Activated T-helper 1 cell treated with anti-CD3 and anti-CD28 coated beads, Interleukin-12 subunit alpha, Interleukin-12 subunit beta, Interleukin-2, Interleukin-4 antibody, amounts not matched to agents 30 ng/mL and 10 ng/mL and 1 ng/mL, durations not matched to agents 14 hours and 24 hours and 36 hours (primary cell): ENCODE measurements at regions not wholly inside any gene's neighbourhood (a gene's known extent, or its start where the extent isn't known, plus 50 kb on each side); places are given as distances from the start of the nearest gene placed in this dataset.

Source experiments
- DNase-seq: peaks from one replicate; pipeline ENCODE4 v3.0.0; 2021; ENCODE audit warnings: low spot score
- H3K27ac Mint-ChIP-seq: one replicate; pipeline ENCODE4 v1.8.0; 2021; ENCODE audit warnings: mild to moderate bottlenecking, mixed read lengths
- H3K27me3 Mint-ChIP-seq: one replicate; pipeline ENCODE4 v1.8.0; 2022; ENCODE audit warnings: mild to moderate bottlenecking, moderate library complexity, mixed read lengths; ENCODE audit not compliant: insufficient read depth
- H3K36me3 Mint-ChIP-seq: one replicate; pipeline ENCODE4 v1.8.0; 2021; ENCODE audit warnings: low read depth, mixed read lengths
- H3K4me1 Mint-ChIP-seq: one replicate; pipeline ENCODE4 v1.8.0; 2021; ENCODE audit warnings: low read depth, mixed read lengths
- H3K4me3 Mint-ChIP-seq: one replicate; pipeline ENCODE4 v1.8.0; 2021; ENCODE audit warnings: mild to moderate bottlenecking, moderate library complexity, mixed read lengths
- H3K9me3 Mint-ChIP-seq: one replicate; pipeline ENCODE4 v1.8.0; 2021; ENCODE audit warnings: mixed read lengths
- intact Hi-C: fragments of 100-400 bp; cut with micrococcal nuclease; formaldehyde crosslinking; loops from one replicate; pipeline ENCODE4 v1.15.1; 2024

- Mint-ChIP-seq H3K27ac (no peak overlapping the region), H3K9me3 (no peaks in the 10 kb centered on the region), H3K27me3 (peaks cover 7% of the 10 kb centered on the region), H3K36me3 (no peaks in the 10 kb centered on the region), H3K4me1 (no peaks in the 10 kb centered on the region), H3K4me3 (no peak overlapping the region)
- no peak for DNase-seq
- intact Hi-C loops: no loop called here
Observed at GRCh38 chr10:4721999-4722753, 103.8 kb upstream of the AKR1E2 start.

- Mint-ChIP-seq H3K4me1 (no peaks in the 10 kb centered on the region), H3K27ac (no peak overlapping the region), H3K36me3 (no peaks in the 10 kb centered on the region), H3K4me3 (no peak overlapping the region), H3K27me3 (peaks cover 5% of the 10 kb centered on the region), H3K9me3 (no peaks in the 10 kb centered on the region)
- no peak for DNase-seq
- intact Hi-C loops: no loop called here
Observed at GRCh38 chr10:4720463-4720862, 105.5 kb upstream of the AKR1E2 start.

- no peak overlapping the region for H3K27ac Mint-ChIP-seq
- intact Hi-C loops: no loop called here
- H3K9me3 Mint-ChIP-seq: no peaks in the 10 kb centered on the region
- H3K4me1 Mint-ChIP-seq: no peaks in the 10 kb centered on the region
- peaks cover 5% of the 10 kb centered on the region for H3K27me3 Mint-ChIP-seq
- no peaks in the 10 kb centered on the region for H3K36me3 Mint-ChIP-seq
- no peak overlapping the region for H3K4me3 Mint-ChIP-seq
- no peak for DNase-seq
Observed at GRCh38 chr10:4719671-4720070, 106.3 kb upstream of the AKR1E2 start.

GRCh38 chr10:4719036-4719435 is 107.0 kb upstream of the AKR1E2 start:
- Mint-ChIP-seq H3K4me3 (no peak overlapping the region), H3K27me3 (peaks cover 5% of the 10 kb centered on the region), H3K36me3 (no peaks in the 10 kb centered on the region), H3K9me3 (no peaks in the 10 kb centered on the region), H3K4me1 (no peaks in the 10 kb centered on the region), H3K27ac (no peak overlapping the region)
- intact Hi-C loops: no loop called here
- no peak for DNase-seq

GRCh38 chr10:4718544-4718943 is 107.5 kb upstream of the AKR1E2 start:
- DNase-seq: no peak
- H3K4me3 Mint-ChIP-seq: no peak overlapping the region
- H3K27me3 Mint-ChIP-seq: peaks cover 5% of the 10 kb centered on the region
- H3K27ac Mint-ChIP-seq: no peak overlapping the region
- intact Hi-C loops: no loop called here
- H3K9me3 Mint-ChIP-seq: no peaks in the 10 kb centered on the region
- H3K36me3 Mint-ChIP-seq: no peaks in the 10 kb centered on the region
- no peaks in the 10 kb centered on the region for H3K4me1 Mint-ChIP-seq

GRCh38 chr10:4717670-4718069 is 108.3 kb upstream of the AKR1E2 start:
- peaks cover 3% of the 10 kb centered on the region for H3K27me3 Mint-ChIP-seq
- intact Hi-C loops: no loop called here
- H3K4me1 Mint-ChIP-seq: no peaks in the 10 kb centered on the region
- no peak overlapping the region for H3K4me3 Mint-ChIP-seq
- no peak overlapping the region for H3K27ac Mint-ChIP-seq
- H3K9me3 Mint-ChIP-seq: no peaks in the 10 kb centered on the region
- DNase-seq: no peak
- H3K36me3 Mint-ChIP-seq: no peaks in the 10 kb centered on the region

GRCh38 chr10:4710858-4711257 is 115.1 kb upstream of the AKR1E2 start:
- Mint-ChIP-seq H3K4me3 (no peak overlapping the region), H3K9me3 (no peaks in the 10 kb centered on the region), H3K27me3 (peaks cover 2% of the 10 kb centered on the region), H3K4me1 (no peaks in the 10 kb centered on the region), H3K36me3 (no peaks in the 10 kb centered on the region), H3K27ac (no peak overlapping the region)
- intact Hi-C loops: no loop called here
- DNase-seq: no peak

GRCh38 chr10:4708123-4708759 is 117.8 kb upstream of the AKR1E2 start:
- Mint-ChIP-seq H3K9me3 (no peaks in the 10 kb centered on the region), H3K4me1 (no peaks in the 10 kb centered on the region), H3K4me3 (no peak overlapping the region), H3K27me3 (peaks cover 2% of the 10 kb centered on the region), H3K27ac (no peak overlapping the region), H3K36me3 (no peaks in the 10 kb centered on the region)
- intact Hi-C loops: no loop called here
- DNase-seq: no peak

- intact Hi-C loops: no loop called here
- Mint-ChIP-seq H3K36me3 (no peaks in the 10 kb centered on the region), H3K27me3 (peaks cover 5% of the 10 kb centered on the region), H3K9me3 (no peaks in the 10 kb centered on the region), H3K27ac (no peak overlapping the region), H3K4me3 (no peak overlapping the region), H3K4me1 (no peaks in the 10 kb centered on the region)
- DNase-seq: no peak
Observed at GRCh38 chr10:4707221-4707620, 118.8 kb upstream of the AKR1E2 start.

GRCh38 chr10:4704034-4704545 is 121.9 kb upstream of the AKR1E2 start:
- DNase-seq: no peak
- H3K4me1 Mint-ChIP-seq: no peaks in the 10 kb centered on the region
- H3K27me3 Mint-ChIP-seq: peaks cover 9% of the 10 kb centered on the region
- intact Hi-C loops: no loop called here
- no peak overlapping the region for H3K4me3 Mint-ChIP-seq
- no peak overlapping the region for H3K27ac Mint-ChIP-seq
- no peaks in the 10 kb centered on the region for H3K9me3 Mint-ChIP-seq
- H3K36me3 Mint-ChIP-seq: no peaks in the 10 kb centered on the region

GRCh38 chr10:4701016-4701415 is 125.0 kb upstream of the AKR1E2 start:
- intact Hi-C loops: no loop called here
- Mint-ChIP-seq H3K9me3 (no peaks in the 10 kb centered on the region), H3K27ac (no peak overlapping the region), H3K36me3 (no peaks in the 10 kb centered on the region), H3K4me3 (no peak overlapping the region), H3K27me3 (peaks cover 12% of the 10 kb centered on the region), H3K4me1 (no peaks in the 10 kb centered on the region)
- no peak for DNase-seq

- no peak overlapping the region for H3K27ac Mint-ChIP-seq
- H3K4me3 Mint-ChIP-seq: no peak overlapping the region
Observed at GRCh38 chr10:4699950-4700730, 125.9 kb upstream of the AKR1E2 start.

GRCh38 chr10:4698075-4698474 is 127.9 kb upstream of the AKR1E2 start:
- H3K9me3 Mint-ChIP-seq: no peaks in the 10 kb centered on the region
- no peak overlapping the region for H3K4me3 Mint-ChIP-seq
- no peak for DNase-seq

More at GRCh38 chr10:4699950-4700730, 125.9 kb upstream of the AKR1E2 start:
- H3K27me3 Mint-ChIP-seq: peaks cover 12% of the 10 kb centered on the region
- H3K36me3 Mint-ChIP-seq: no peaks in the 10 kb centered on the region
- no peaks in the 10 kb centered on the region for H3K9me3 Mint-ChIP-seq
- intact Hi-C loops: no loop called here
- no peak for DNase-seq
- H3K4me1 Mint-ChIP-seq: no peaks in the 10 kb centered on the region

More at GRCh38 chr10:4698075-4698474, 127.9 kb upstream of the AKR1E2 start:
- Mint-ChIP-seq H3K4me1 (no peaks in the 10 kb centered on the region), H3K27ac (no peak overlapping the region), H3K27me3 (peaks cover 12% of the 10 kb centered on the region), H3K36me3 (no peaks in the 10 kb centered on the region)
- intact Hi-C loops: no loop called here
